Nephron (organoid): ENCODE measurements at regions not wholly inside any gene's neighbourhood (a gene's known extent, or its start where the extent isn't known, plus 50 kb on each side); places are given as distances from the start of the nearest gene placed in this dataset.

Source experiments
- H3K27ac Mint-ChIP-seq, 3 experiments: 2 replicates each; pipeline ENCODE4 v1.8.0; 2020; ENCODE audit warnings: mixed read lengths in 3 of 3, mild to moderate bottlenecking in 2 of 3, moderate library complexity in 1 of 3
- H3K27me3 Mint-ChIP-seq: 2 replicates; pipeline ENCODE4 v1.8.0; 2021; ENCODE audit warnings: low read depth, mild to moderate bottlenecking, moderate library complexity, mixed read lengths
- H3K36me3 Mint-ChIP-seq: 2 replicates; pipeline ENCODE4 v1.8.0; 2020; ENCODE audit warnings: low read depth, mixed read lengths
- H3K4me1 Mint-ChIP-seq: 2 replicates; pipeline ENCODE4 v1.8.0; 2020; ENCODE audit warnings: mixed read lengths
- H3K4me3 Mint-ChIP-seq, 3 experiments: 2 replicates each; pipeline ENCODE4 v1.8.0; 2020; ENCODE audit warnings: mild to moderate bottlenecking in 3 of 3, mixed read lengths in 3 of 3, moderate library complexity in 2 of 3
- H3K9me3 Mint-ChIP-seq: 2 replicates; pipeline ENCODE4 v1.8.0; 2020; ENCODE audit warnings: mixed read lengths
- CTCF ChIP-seq, 3 experiments: fragments of 200-600 bp; sonication (generic); IDR thresholded peaks; one replicate each; pipeline ENCODE4 v1.5.0; 2021; ENCODE audit warnings: antibody characterized with exemption in 3 of 3; ENCODE audit not compliant: unreplicated experiment in 3 of 3

GRCh38 chr4:173891072-173891471 is 361.0 kb upstream of the HAND2 start:
- no peak overlapping the region for H3K4me3 Mint-ChIP-seq
- H3K4me1 Mint-ChIP-seq: no peaks in the 10 kb centered on the region
- H3K27me3 Mint-ChIP-seq: no peaks in the 10 kb centered on the region
- H3K9me3 Mint-ChIP-seq: peaks cover 33% of the 10 kb centered on the region
- no peak overlapping the region for H3K27ac Mint-ChIP-seq
- H3K36me3 Mint-ChIP-seq: no peaks in the 10 kb centered on the region
- TF ChIP-seq CTCF (IDR thresholded peaks at IDR 0.05; ENCODE audit: unreplicated experiment in 3 of 3): no peak

GRCh38 chr4:173883821-173884220 is 353.8 kb upstream of the HAND2 start:
- Mint-ChIP-seq H3K27ac (peak overlapping the region in 1 of 3 experiments; percentile 53), H3K4me3 (no peak overlapping the region), H3K27me3 (no peaks in the 10 kb centered on the region), H3K9me3 (peaks cover 16% of the 10 kb centered on the region), H3K4me1 (peaks cover 16% of the 10 kb centered on the region), H3K36me3 (no peaks in the 10 kb centered on the region)
- no peak for TF ChIP-seq CTCF (IDR thresholded peaks at IDR 0.05; ENCODE audit: unreplicated experiment in 3 of 3)

- no peak for TF ChIP-seq CTCF (IDR thresholded peaks at IDR 0.05; ENCODE audit: unreplicated experiment in 3 of 3)
- H3K27ac Mint-ChIP-seq: no peak overlapping the region
- H3K4me3 Mint-ChIP-seq: no peak overlapping the region
- no peaks in the 10 kb centered on the region for H3K9me3 Mint-ChIP-seq
- H3K4me1 Mint-ChIP-seq: peaks cover 19% of the 10 kb centered on the region
- peaks cover 1% of the 10 kb centered on the region for H3K27me3 Mint-ChIP-seq
- H3K36me3 Mint-ChIP-seq: no peaks in the 10 kb centered on the region
These were observed 350.9 kb upstream of the HAND2 start for GRCh38 chr4:173880897-173881296.

GRCh38 chr4:173879509-173879908 is 349.5 kb upstream of the HAND2 start:
- Mint-ChIP-seq H3K36me3 (no peaks in the 10 kb centered on the region), H3K27ac (peak overlapping the region in 2 of 3 experiments; percentile 15 to 30)

GRCh38 chr4:173878701-173879100 is 348.7 kb upstream of the HAND2 start:
- Mint-ChIP-seq H3K4me3 (no peak overlapping the region), H3K4me1 (peaks cover 15% of the 10 kb centered on the region), H3K36me3 (no peaks in the 10 kb centered on the region), H3K27me3 (peaks cover 5% of the 10 kb centered on the region), H3K27ac (peak overlapping the region in 1 of 3 experiments; percentile 30), H3K9me3 (no peaks in the 10 kb centered on the region)
- TF ChIP-seq CTCF (IDR thresholded peaks at IDR 0.05; ENCODE audit: unreplicated experiment in 3 of 3): no peak

More at GRCh38 chr4:173879509-173879908, 349.5 kb upstream of the HAND2 start:
- TF ChIP-seq CTCF (IDR thresholded peaks at IDR 0.05; ENCODE audit: unreplicated experiment in 3 of 3): no peak
- H3K9me3 Mint-ChIP-seq: no peaks in the 10 kb centered on the region
- peaks cover 5% of the 10 kb centered on the region for H3K27me3 Mint-ChIP-seq
- H3K4me3 Mint-ChIP-seq: no peak overlapping the region
- peaks cover 19% of the 10 kb centered on the region for H3K4me1 Mint-ChIP-seq

GRCh38 chr4:173871643-173872042 is 341.6 kb upstream of the HAND2 start:
- H3K27me3 Mint-ChIP-seq: peaks cover 5% of the 10 kb centered on the region
- H3K4me3 Mint-ChIP-seq: no peak overlapping the region
- H3K9me3 Mint-ChIP-seq: no peaks in the 10 kb centered on the region
- no peaks in the 10 kb centered on the region for H3K4me1 Mint-ChIP-seq
- no peaks in the 10 kb centered on the region for H3K36me3 Mint-ChIP-seq
- H3K27ac Mint-ChIP-seq: no peak overlapping the region
- no peak for TF ChIP-seq CTCF (IDR thresholded peaks at IDR 0.05; ENCODE audit: unreplicated experiment in 3 of 3)
